Esophagus muscularis mucosa (tissue), 3 donors: ENCODE measurements at regions not wholly inside any gene's neighbourhood (a gene's known extent, or its start where the extent isn't known, plus 50 kb on each side); places are given as distances from the start of the nearest gene placed in this dataset.
"Not testable (repeated sequence)": the region's sequence is repeated elsewhere in the genome, so short reads cannot be mapped to it uniquely, and the experiment has no call there.

Source experiments
- CTCF ChIP-seq, 3 experiments: fragments of 200-600 bp in 2 of 3; fragments of 450-650 bp in 1 of 3; sonication (generic) in 2 of 3; IDR thresholded peaks; one replicate each; pipeline ENCODE4 v1.5.1; 2017 to 2019; ENCODE audit warnings: antibody characterized with exemption in 3 of 3, mild to moderate bottlenecking in 2 of 3, moderate library complexity in 1 of 3
- POLR2A ChIP-seq: fragments of 450-650 bp; IDR thresholded peaks from one replicate; pipeline ENCODE4 v1.6.1; 2017; ENCODE audit warnings: antibody characterized with exemption, moderate library complexity, mild to moderate bottlenecking, low read depth
- POLR2AphosphoS5 ChIP-seq, 2 donors: sonication (generic); formaldehyde crosslinking; IDR thresholded peaks; one replicate each; pipeline ENCODE4 v1.6.1; 2017; ENCODE audit warnings: antibody characterized with exemption in 2 of 2

GRCh38 chr1:234949528-234949927 is 179.1 kb downstream of the TOMM20 start:
- not testable (repeated sequence) for TF ChIP-seq CTCF (IDR thresholded peaks at IDR 0.05); POLR2AphosphoS5 (IDR thresholded peaks at IDR 0.05); POLR2A
